ENCODE measurements at regions not wholly inside any gene's neighbourhood (a gene's known extent, or its start where the extent isn't known, plus 50 kb on each side); places are given as distances from the start of the nearest gene placed in this dataset.

DNA sequence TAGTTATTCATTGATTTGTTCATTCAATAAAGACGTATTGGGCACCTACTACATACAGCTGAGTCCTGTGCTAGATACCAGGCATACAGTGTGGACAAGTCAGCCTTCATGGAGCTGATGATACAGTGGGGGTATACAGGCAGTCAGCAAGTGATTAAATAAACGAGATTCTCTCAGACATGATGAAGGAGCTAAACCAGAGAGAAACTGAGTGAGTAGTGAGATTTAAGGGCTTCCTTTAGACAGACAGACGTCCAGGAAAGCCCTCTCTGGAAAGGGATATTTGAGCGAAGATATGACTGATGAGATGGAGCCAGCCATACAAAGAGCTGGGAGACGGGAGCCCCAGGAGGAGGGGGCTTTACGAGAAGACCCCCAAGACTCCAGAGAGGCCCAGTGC lies 122.6 kb upstream of the MYCN start:
- no peak for TF ChIP-seq CTCF (IDR thresholded peaks at IDR 0.05)
- TF ChIP-seq EP300 (IDR thresholded peaks at IDR 0.05), result no peak
- TF ChIP-seq POLR2AphosphoS5 (IDR thresholded peaks at IDR 0.05), result no peak
- no peak for TF ChIP-seq POLR2A (IDR thresholded peaks at IDR 0.05)
